Stimulated activated CD4-positive, alpha-beta T cell treated with anti-CD3 and anti-CD28 coated beads, TNF-alpha, amount 100 ng/mL, for 48 hours (primary cell): ENCODE measurements at regions not wholly inside any gene's neighbourhood (a gene's known extent, or its start where the extent isn't known, plus 50 kb on each side); places are given as distances from the start of the nearest gene placed in this dataset.

Experiments used
- DNase-seq, 3 donors: peaks; one replicate each; pipeline ENCODE4 v3.0.0-alpha.2; 2020; ENCODE audit warnings: low read depth in 3 of 3

- DNase-seq: no peak
Observed at GRCh38 chr6:163630572-163630971, 216.1 kb downstream of the QKI start.

GRCh38 chr6:163630096-163630495, 215.6 kb downstream of the QKI start:
- no peak for DNase-seq
